RWPE2 (cell line): ENCODE measurements at regions not wholly inside any gene's neighbourhood (a gene's known extent, or its start where the extent isn't known, plus 50 kb on each side); places are given as distances from the start of the nearest gene placed in this dataset.
A peak's percentile ranks its signal among the peaks of the same experiment; 100 is the strongest.

Source experiments
- ATAC-seq: fragments of 200-7000 bp; cut with Tn5 transposase; 3 replicates; pipeline ENCODE4 v1.9.1; 2021; ENCODE audit warnings: low read depth
- DNase-seq: peaks from one replicate; pipeline ENCODE4 v3.0.0-alpha.2; 2020; ENCODE audit warnings: low spot score
- H3K27ac ChIP-seq: fragments of 450-650 bp; 2 replicates; pipeline ENCODE4 v1.5.1; 2017; ENCODE audit warnings: mild to moderate bottlenecking; ENCODE audit not compliant: poor library complexity, severe bottlenecking
- H3K27me3 ChIP-seq: fragments of 250-450 bp; sonication (Bioruptor Pico); 2 replicates; pipeline ENCODE4 v1.5.1; 2021; ENCODE audit warnings: mild to moderate bottlenecking, moderate library complexity; ENCODE audit not compliant: insufficient read depth, poor library complexity, severe bottlenecking
- H3K36me3 ChIP-seq: fragments of 250-450 bp; sonication (Bioruptor Pico); 2 replicates; pipeline ENCODE4 v1.5.1; 2020; ENCODE audit warnings: low read depth, mild to moderate bottlenecking, moderate library complexity
- H3K4me1 ChIP-seq: fragments of 250-450 bp; sonication (Bioruptor Pico); 2 replicates; pipeline ENCODE4 v1.5.1; 2021; ENCODE audit warnings: mild to moderate bottlenecking, moderate library complexity; ENCODE audit not compliant: insufficient read depth, poor library complexity, severe bottlenecking
- H3K4me3 ChIP-seq: fragments of 250-450 bp; sonication (Bioruptor Pico); 2 replicates; pipeline ENCODE4 v1.5.1; 2021; ENCODE audit warnings: mild to moderate bottlenecking, moderate library complexity; ENCODE audit not compliant: severe bottlenecking
- H3K9me3 ChIP-seq: fragments of 250-450 bp; sonication (Bioruptor Pico); 2 replicates; pipeline ENCODE4 v1.5.1; 2021; ENCODE audit warnings: mild to moderate bottlenecking, moderate library complexity; ENCODE audit not compliant: severe bottlenecking
- CTCF ChIP-seq: fragments of 450-650 bp; IDR thresholded peaks from one replicate; pipeline ENCODE4 v1.5.1; 2017; ENCODE audit warnings: mild to moderate bottlenecking, moderate library complexity; ENCODE audit not compliant: poor library complexity, severe bottlenecking

GRCh38 chr6:100212131-100212530, 218.1 kb upstream of the MCHR2 start:
- Histone ChIP-seq H3K27ac (no peak overlapping the region), H3K36me3 (no peaks in the 10 kb centered on the region), H3K4me3 (no peak overlapping the region), H3K27me3 (no peaks in the 10 kb centered on the region), H3K9me3 (no peaks in the 10 kb centered on the region), H3K4me1 (peaks cover 3% of the 10 kb centered on the region)
- ATAC-seq = no peak
- DNase-seq = no peak
- no peak for TF ChIP-seq CTCF

- peak; percentile 3 for TF ChIP-seq CTCF
- Histone ChIP-seq H3K9me3 (no peaks in the 10 kb centered on the region), H3K4me1 (peaks cover 3% of the 10 kb centered on the region), H3K4me3 (no peak overlapping the region), H3K27ac (no peak overlapping the region), H3K27me3 (no peaks in the 10 kb centered on the region), H3K36me3 (no peaks in the 10 kb centered on the region)
- no peak for DNase-seq
- no peak for ATAC-seq
Measured at GRCh38 chr6:100210137-100211117, 216.4 kb upstream of the MCHR2 start.

GRCh38 chr6:100209323-100210136, 215.5 kb upstream of the MCHR2 start:
- Histone ChIP-seq H3K27ac (no peak overlapping the region), H3K36me3 (no peaks in the 10 kb centered on the region), H3K4me1 (peaks cover 3% of the 10 kb centered on the region), H3K27me3 (no peaks in the 10 kb centered on the region), H3K4me3 (no peak overlapping the region), H3K9me3 (no peaks in the 10 kb centered on the region)
- no peak for DNase-seq
- peak; percentile 9 for TF ChIP-seq CTCF
- no peak for ATAC-seq

GRCh38 chr6:100203400-100203799, 209.4 kb upstream of the MCHR2 start:
- Histone ChIP-seq H3K9me3 (no peaks in the 10 kb centered on the region), H3K27me3 (no peaks in the 10 kb centered on the region), H3K27ac (peak overlapping the region; percentile 98), H3K4me1 (peaks cover 16% of the 10 kb centered on the region), H3K4me3 (no peak overlapping the region), H3K36me3 (no peaks in the 10 kb centered on the region)
- DNase-seq (no peak), ATAC-seq (peak; percentile 70)
- no peak for TF ChIP-seq CTCF
